Chondrocyte (in vitro differentiated cells): ENCODE measurements at regions not wholly inside any gene's neighbourhood (a gene's known extent, or its start where the extent isn't known, plus 50 kb on each side); places are given as distances from the start of the nearest gene placed in this dataset.
A peak's percentile ranks its signal among the peaks of the same experiment; 100 is the strongest.

Experiments
- DNase-seq: peaks from one replicate; pipeline ENCODE4 v3.0.0; 2021; ENCODE audit warnings: mixed read lengths, low spot score
- H3K27ac Mint-ChIP-seq: one replicate; pipeline ENCODE4 v1.8.0; 2021; ENCODE audit warnings: mild to moderate bottlenecking, moderate library complexity, mixed read lengths; ENCODE audit not compliant: unreplicated experiment
- H3K27me3 Mint-ChIP-seq: 2 replicates; pipeline ENCODE4 v1.8.0; 2021; ENCODE audit warnings: low read depth, mixed read lengths
- H3K36me3 Mint-ChIP-seq: 2 replicates; pipeline ENCODE4 v1.8.0; 2021; ENCODE audit warnings: low read depth, mixed read lengths
- H3K4me1 Mint-ChIP-seq: 2 replicates; pipeline ENCODE4 v1.8.0; 2021; ENCODE audit warnings: low read depth, mild to moderate bottlenecking, mixed read lengths
- H3K4me3 Mint-ChIP-seq: one replicate; pipeline ENCODE4 v1.8.0; 2021; ENCODE audit warnings: mild to moderate bottlenecking, moderate library complexity, mixed read lengths; ENCODE audit not compliant: unreplicated experiment
- H3K9me3 Mint-ChIP-seq: 2 replicates; pipeline ENCODE4 v1.8.0; 2021; ENCODE audit warnings: low read depth, mixed read lengths
- TF ChIP-seq, protein P1 (sequence below): fragments of 200-600 bp; sonication (generic); IDR thresholded peaks from 2 replicates; pipeline ENCODE4 v1.5.0; 2021; ENCODE audit warnings: antibody characterized with exemption, mild to moderate bottlenecking, moderate library complexity

DNA sequence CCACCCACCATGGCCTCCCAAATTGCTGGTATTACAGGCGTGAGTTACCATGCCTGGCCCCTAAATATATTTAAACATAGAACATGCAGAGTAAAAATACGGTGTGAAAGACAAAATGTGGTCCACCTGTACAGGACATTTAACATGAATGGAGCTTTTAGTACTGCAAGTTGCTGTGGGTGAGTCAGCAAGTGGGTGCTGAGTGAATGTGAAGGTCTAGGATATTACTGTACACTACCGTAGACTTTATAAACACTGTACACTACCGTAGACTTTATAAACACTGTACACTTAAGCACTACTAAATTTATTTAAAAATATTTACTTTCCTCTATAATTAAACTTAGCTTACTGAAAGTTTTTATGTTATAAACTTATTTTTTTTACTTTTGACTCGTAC, 317.8 kb downstream of the PRDM9 start:
- Mint-ChIP-seq H3K4me3 (no peak overlapping the region), H3K27ac (no peak overlapping the region), H3K4me1 (no peaks in the 10 kb centered on the region), H3K9me3 (no peaks in the 10 kb centered on the region), H3K27me3 (no peaks in the 10 kb centered on the region), H3K36me3 (no peaks in the 10 kb centered on the region)
- TF ChIP-seq, protein P1, sequence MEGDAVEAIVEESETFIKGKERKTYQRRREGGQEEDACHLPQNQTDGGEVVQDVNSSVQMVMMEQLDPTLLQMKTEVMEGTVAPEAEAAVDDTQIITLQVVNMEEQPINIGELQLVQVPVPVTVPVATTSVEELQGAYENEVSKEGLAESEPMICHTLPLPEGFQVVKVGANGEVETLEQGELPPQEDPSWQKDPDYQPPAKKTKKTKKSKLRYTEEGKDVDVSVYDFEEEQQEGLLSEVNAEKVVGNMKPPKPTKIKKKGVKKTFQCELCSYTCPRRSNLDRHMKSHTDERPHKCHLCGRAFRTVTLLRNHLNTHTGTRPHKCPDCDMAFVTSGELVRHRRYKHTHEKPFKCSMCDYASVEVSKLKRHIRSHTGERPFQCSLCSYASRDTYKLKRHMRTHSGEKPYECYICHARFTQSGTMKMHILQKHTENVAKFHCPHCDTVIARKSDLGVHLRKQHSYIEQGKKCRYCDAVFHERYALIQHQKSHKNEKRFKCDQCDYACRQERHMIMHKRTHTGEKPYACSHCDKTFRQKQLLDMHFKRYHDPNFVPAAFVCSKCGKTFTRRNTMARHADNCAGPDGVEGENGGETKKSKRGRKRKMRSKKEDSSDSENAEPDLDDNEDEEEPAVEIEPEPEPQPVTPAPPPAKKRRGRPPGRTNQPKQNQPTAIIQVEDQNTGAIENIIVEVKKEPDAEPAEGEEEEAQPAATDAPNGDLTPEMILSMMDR, result no peak
- DNase-seq, result no peak

- TF ChIP-seq, protein P1, result peak; percentile 67
Measured at GRCh38 chr5:23840083-23840482, 332.7 kb downstream of the PRDM9 start.

GRCh38 chr5:23864786-23865185, 357.4 kb downstream of the PRDM9 start:
- Mint-ChIP-seq H3K4me3 (no peak overlapping the region), H3K27me3 (no peaks in the 10 kb centered on the region), H3K27ac (no peak overlapping the region), H3K4me1 (no peaks in the 10 kb centered on the region), H3K36me3 (no peaks in the 10 kb centered on the region), H3K9me3 (no peaks in the 10 kb centered on the region)
- TF ChIP-seq, protein P1, result no peak
- no peak for DNase-seq

More at GRCh38 chr5:23840083-23840482, 332.7 kb downstream of the PRDM9 start:
- Mint-ChIP-seq H3K4me3 (no peak overlapping the region), H3K27ac (no peak overlapping the region), H3K4me1 (no peaks in the 10 kb centered on the region), H3K27me3 (no peaks in the 10 kb centered on the region), H3K9me3 (peaks cover 15% of the 10 kb centered on the region), H3K36me3 (no peaks in the 10 kb centered on the region)
- no peak for DNase-seq

GRCh38 chr5:23877847-23878246, 370.4 kb downstream of the PRDM9 start:
- TF ChIP-seq, protein P1, result no peak
- Mint-ChIP-seq H3K4me3 (no peak overlapping the region), H3K4me1 (no peaks in the 10 kb centered on the region), H3K36me3 (no peaks in the 10 kb centered on the region), H3K27me3 (no peaks in the 10 kb centered on the region), H3K27ac (no peak overlapping the region), H3K9me3 (peaks cover 2% of the 10 kb centered on the region)
- no peak for DNase-seq

- no peaks in the 10 kb centered on the region for H3K36me3 Mint-ChIP-seq
- peaks cover 2% of the 10 kb centered on the region for H3K9me3 Mint-ChIP-seq
- no peaks in the 10 kb centered on the region for H3K4me1 Mint-ChIP-seq
- TF ChIP-seq, protein P1, result no peak
- no peak overlapping the region for H3K27ac Mint-ChIP-seq
- no peak overlapping the region for H3K4me3 Mint-ChIP-seq
- no peaks in the 10 kb centered on the region for H3K27me3 Mint-ChIP-seq
- no peak for DNase-seq
Measured at GRCh38 chr5:23884405-23885031, 377.1 kb downstream of the PRDM9 start.
